Stimulated activated CD8-positive, alpha-beta memory T cell treated with anti-CD3 and anti-CD28 coated beads, Interleukin-12 subunit alpha, Interleukin-12 subunit beta, amount 100 ng/mL, for 24 hours (primary cell): ENCODE measurements at regions not wholly inside any gene's neighbourhood (a gene's known extent, or its start where the extent isn't known, plus 50 kb on each side); places are given as distances from the start of the nearest gene placed in this dataset.
"Not testable (repeated sequence)": the region's sequence is repeated elsewhere in the genome, so short reads cannot be mapped to it uniquely, and the experiment has no call there.

Experiments
- DNase-seq: peaks from one replicate; pipeline ENCODE4 v3.0.0-alpha.2; 2020; ENCODE audit errors: extremely low read depth

GRCh38 chr20:52098186-52098585 lies 93.4 kb downstream of the ZFP64 start:
- no peak for DNase-seq

GRCh38 chr20:52096117-52096516 lies 95.5 kb downstream of the ZFP64 start:
- no peak for DNase-seq

- DNase-seq = no peak
Measured at GRCh38 chr20:52094693-52095092, 96.9 kb downstream of the ZFP64 start.

DNA sequence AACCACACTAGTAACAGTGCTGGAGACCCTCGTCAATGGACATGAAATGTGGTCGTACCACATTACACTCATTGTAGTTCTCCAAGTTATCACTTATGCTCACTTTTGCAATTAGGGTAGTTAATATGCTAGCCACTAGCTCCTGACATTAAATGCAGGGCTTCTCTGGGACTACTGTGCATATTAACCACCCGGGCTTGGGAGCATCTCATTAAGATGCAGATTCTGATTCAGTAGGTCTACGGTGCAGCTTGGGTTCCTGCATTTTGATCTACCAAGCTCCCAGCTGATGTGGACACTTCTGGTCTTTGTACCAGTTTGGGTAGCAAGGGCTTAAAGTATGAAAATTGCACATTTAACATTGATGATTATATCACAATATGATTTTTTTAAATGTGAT lies 98.0 kb downstream of the ZFP64 start:
- no peak for DNase-seq

GRCh38 chr20:52090035-52090434 lies 101.5 kb downstream of the ZFP64 start:
- no peak for DNase-seq

- no peak for DNase-seq
Measured at GRCh38 chr20:52087471-52087870, 104.1 kb downstream of the ZFP64 start.

DNA sequence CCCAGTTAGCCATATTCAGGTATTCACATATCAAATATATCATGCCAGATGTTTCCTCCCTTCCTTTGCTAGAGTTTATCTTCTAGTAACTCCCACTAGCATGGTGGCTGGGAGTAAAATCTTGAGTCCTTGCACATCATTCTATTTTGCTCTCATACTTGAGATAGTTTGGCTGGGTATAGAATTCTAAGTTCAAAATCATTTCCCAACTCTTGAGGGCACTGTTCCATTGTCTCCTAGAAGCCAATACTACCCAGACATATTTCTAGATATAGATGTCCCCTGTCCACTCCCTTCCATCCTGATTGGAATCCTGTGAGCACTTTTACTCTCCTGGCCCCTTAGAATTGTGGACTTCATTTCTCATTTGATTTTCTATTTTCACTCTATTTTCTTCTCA lies 104.7 kb downstream of the ZFP64 start:
- DNase-seq = no peak

- DNase-seq = no peak
Measured at GRCh38 chr20:52084727-52085126, 106.9 kb downstream of the ZFP64 start.

DNA sequence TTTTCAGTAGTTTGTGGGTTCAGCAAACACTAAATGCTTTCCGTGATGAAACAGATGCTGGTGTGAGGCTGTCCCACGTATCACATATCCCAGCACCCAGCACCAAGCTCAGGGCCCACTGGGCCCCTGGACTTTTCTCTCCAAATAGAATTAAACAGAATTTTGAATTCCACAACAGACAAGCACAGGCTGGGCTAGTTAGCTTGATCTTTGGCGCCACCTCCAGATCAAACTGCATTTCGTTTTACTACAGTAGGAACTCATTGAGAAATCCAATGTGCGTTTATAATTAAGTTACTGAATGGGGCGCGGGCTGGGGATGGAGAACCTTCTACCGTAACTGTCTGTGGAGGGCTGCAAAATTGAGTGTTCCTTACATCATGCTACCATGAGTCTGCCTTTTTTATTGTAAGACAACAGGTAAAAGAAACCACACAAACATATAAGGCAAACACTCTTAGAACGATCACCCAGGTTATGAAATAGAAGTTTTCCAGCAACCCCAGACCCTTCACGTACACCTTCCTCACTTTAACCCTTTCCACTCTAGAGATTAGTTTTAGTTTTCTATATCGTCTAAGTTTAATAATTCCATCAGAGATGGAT lies 107.8 kb downstream of the ZFP64 start:
- no peak for DNase-seq

DNA sequence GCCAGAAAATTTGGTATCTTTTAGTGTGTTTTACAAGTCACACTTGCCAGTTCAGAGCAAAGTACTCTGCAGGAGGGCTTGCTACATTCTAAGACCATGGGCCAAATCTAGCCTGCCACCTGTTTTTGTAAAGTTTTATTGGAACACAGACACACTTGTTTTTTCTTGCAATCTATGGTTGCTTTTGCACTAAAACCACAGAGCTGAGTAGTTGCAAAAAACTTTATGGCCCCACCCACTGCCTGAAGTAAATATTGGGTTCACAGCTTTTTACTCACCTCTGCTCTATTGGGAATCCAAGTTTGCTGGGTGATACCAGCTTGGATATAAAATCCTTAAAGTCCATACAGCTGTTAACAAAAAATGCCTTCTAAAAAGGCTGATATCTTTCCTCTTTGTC lies 109.0 kb downstream of the ZFP64 start:
- DNase-seq = no peak

DNA sequence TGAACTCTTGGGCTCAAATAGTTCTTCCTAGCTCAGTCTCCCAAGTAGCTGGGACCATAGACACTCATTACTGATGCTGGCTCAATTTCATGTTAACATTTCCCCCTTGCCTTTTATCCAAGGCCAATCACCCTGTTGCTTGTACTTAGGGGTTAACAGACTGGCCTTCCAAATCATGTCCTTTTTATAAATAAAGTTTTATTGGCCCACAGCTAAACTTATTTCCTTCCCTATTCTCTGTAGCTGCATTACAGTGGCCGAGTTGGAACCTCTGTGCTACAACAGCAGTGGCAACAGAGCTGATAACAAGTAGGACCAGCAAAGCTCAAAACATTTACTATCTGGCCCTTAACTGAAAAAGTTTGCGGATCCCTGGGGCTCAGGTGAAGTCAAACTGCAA lies 109.8 kb downstream of the ZFP64 start:
- DNase-seq = no peak

GRCh38 chr20:52081066-52081465 lies 110.5 kb downstream of the ZFP64 start:
- no peak for DNase-seq

DNA sequence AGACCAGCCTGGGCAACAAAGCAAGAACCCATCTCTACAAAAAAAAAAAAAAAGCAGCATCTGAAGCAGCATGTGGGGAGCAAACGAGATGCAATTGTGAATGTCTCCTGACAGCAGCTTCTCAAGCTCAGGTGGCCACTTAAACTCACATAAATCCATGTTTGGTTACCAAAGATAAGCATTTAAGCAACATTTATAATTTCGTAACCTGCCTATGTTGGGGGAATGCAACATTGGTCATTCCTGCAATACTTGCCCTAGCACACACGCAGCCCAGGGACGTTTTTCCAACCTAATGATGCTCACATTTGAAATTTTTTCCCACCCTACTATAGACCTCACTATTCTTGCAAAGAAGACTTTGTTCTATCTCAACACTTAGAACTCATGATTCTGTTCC lies 113.3 kb downstream of the ZFP64 start:
- no peak for DNase-seq

- no peak for DNase-seq
Measured at GRCh38 chr20:52076164-52076563, 115.4 kb downstream of the ZFP64 start.

- DNase-seq = no peak
Measured at GRCh38 chr20:52075400-52075799, 116.2 kb downstream of the ZFP64 start.

- DNase-seq = no peak
Measured at GRCh38 chr20:52071136-52071535, 120.4 kb downstream of the ZFP64 start.

- DNase-seq = no peak
Measured at GRCh38 chr20:52064931-52065330, 126.6 kb downstream of the ZFP64 start.

DNA sequence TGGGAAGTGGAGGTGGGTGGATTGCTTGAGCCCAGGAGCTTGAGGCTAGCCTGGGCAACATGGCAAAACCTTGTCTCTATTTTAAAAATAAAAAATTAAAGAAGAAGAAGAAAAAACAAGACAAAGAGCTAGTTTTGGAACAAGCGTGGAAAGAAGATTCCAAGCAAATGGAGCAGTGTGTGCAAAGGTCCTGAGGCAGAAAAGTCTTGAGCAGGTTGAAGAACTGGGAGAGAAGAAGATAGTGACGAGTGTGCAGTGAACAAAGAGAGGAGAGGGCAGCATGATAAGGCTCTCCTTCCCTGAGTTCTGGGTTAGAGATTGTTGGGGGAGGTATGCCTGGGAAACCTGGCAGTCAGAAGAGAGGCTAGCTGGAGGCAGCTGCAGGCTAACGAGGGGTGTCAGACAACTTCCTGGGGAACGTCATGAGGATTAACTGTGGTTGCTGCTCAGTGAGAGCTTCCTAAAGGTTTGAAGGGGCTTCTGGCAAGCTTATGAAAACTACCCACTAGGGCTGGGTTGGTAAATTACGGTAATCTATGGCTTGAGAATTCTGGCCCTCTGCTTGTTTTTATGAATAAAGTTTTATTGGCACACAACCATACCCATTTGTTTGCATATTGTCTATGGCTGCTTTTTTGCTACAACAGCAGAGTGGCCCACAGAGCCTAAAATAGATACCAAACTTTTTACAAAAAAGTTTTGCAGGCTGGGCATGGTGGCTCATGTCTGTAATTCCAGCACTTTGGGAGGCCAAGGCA lies 128.9 kb downstream of the ZFP64 start:
- no peak for DNase-seq

DNA sequence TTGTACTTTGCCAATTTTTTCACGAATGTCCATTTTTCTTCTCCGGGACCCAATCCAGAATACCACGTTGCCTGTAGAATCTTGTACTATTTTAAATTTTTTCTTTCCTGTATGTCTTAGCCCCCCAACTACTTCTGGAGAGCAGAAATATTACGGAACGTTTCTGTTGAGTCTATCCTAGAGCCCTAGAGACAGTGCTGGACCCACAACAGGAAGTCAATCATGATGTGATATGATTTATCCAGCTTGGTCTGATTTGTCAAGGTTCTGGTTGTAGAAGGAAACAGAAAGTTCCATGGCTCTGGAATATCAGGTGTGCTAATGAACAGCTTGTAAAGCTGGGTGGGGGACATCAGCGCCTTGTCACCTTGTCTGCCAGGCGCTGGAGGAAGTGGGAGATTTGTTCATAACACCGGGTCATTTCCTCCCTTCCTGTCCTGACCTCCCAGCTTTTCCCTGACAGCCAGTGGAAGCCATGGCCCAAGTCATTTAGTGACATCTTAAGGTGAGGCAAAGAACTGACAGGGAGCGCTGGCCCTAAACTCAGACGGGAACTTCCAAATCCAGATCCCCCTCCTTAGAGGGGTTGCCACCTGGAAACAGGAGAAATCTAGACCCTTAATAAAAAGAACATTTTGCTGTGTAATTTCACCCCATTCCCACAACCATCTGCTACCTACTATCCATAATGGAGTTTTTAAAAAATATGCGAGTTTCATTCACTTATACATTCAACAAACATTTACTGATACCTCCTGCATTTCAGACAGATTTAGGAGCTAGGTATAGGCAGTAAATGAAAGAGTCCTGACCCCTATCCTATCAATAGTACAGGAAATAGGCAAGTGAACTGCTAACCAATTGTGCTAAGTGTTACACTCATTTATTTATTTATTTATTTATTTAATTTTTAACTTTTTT lies 130.5 kb downstream of the ZFP64 start:
- no peak for DNase-seq

DNA sequence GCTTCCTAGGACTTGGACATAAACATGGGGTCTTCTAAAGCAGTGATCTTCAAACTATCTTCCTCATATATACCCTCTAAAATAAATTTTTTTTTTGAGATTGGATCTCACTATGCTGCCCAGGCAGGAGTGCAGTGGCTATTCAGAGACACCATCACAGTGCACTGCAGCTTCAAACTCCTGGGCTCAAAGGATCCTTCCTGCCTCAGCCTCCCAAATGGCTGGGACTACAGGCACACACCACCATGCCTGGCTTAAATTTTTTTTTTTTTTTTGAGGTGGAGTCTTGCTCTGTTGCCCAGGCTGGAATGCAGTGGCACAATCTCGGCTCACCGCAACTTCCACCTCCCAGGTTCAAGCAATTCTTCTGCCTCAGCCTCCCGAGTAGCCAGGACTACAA lies 134.4 kb downstream of the ZFP64 start:
- DNase-seq = not testable (repeated sequence)

GRCh38 chr20:52056203-52057062 lies 135.1 kb downstream of the ZFP64 start:
- DNase-seq = no peak

DNA sequence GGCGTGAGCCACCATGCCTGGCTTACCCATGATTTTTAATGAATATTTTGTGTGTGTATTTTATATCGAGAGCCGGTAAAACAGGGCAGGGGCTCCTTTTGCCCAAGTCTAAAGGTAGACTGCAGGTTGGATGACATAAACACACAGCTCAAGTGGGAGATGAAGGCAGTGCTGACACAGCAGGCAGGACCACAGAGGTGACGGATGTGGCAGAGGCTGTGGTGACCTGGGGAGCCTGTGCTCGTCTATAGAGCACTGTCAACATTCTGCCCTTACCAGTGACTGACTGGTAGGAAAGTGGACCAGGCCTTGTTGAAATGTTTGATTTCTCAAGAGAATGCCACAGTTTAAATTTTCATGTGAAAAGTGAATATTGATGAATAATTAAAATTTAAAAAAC lies 137.5 kb downstream of the ZFP64 start:
- DNase-seq = no peak
